Colonic mucosa (tissue), 4 donors: ENCODE measurements at regions not wholly inside any gene's neighbourhood (a gene's known extent, or its start where the extent isn't known, plus 50 kb on each side); places are given as distances from the start of the nearest gene placed in this dataset.

Source experiments
- DNase-seq: peaks from one replicate; pipeline ENCODE4 v3.0.0-alpha.2; 2020
- H3K27ac ChIP-seq: fragments of 200-600 bp; one replicate; pipeline ENCODE4 v1.8.0; 2021
- H3K27me3 ChIP-seq: fragments of 200-600 bp; one replicate; pipeline ENCODE4 v1.8.0; 2021
- H3K36me3 ChIP-seq: fragments of 200-600 bp; one replicate; pipeline ENCODE4 v1.8.0; 2021
- H3K4me1 ChIP-seq: fragments of 200-600 bp; one replicate; pipeline ENCODE4 v1.8.0; 2021; ENCODE audit warnings: mild to moderate bottlenecking
- H3K4me3 ChIP-seq: fragments of 200-600 bp; one replicate; pipeline ENCODE4 v1.8.0; 2021
- H3K9ac ChIP-seq, 2 donors: one replicate each; pipeline ENCODE4 v1.7.0; 2013; ENCODE audit warnings: control low read depth in 2 of 2, low read depth in 2 of 2, low read length in 2 of 2
- H3K9me3 ChIP-seq: fragments of 200-600 bp; one replicate; pipeline ENCODE4 v1.8.0; 2021
- CTCF ChIP-seq: fragments of 200-600 bp; IDR thresholded peaks from one replicate; pipeline ENCODE4 v1.8.0; 2022; ENCODE audit warnings: antibody characterized with exemption, mild to moderate bottlenecking
- intact Hi-C: fragments of 100-400 bp; cut with DNase I; formaldehyde crosslinking; loops from one replicate; pipeline ENCODE4 v1.14.1; 2022
- donor health status: healthy.
- donor health status: DM: no; HTN: no; CAD: no.
- donor health status: DM: no; HTN: no; CAD: no.

- no peak for DNase-seq
- Histone ChIP-seq H3K36me3 (no peaks in the 10 kb centered on the region), H3K4me1 (no peaks in the 10 kb centered on the region), H3K27ac (no peak overlapping the region), H3K27me3 (no peaks in the 10 kb centered on the region), H3K9ac (no peak overlapping the region), H3K4me3 (no peak overlapping the region), H3K9me3 (no peaks in the 10 kb centered on the region)
- intact Hi-C loops: no loop called here
- TF ChIP-seq CTCF: no peak
Measured at GRCh38 chr3:139216958-139217357, 126.9 kb upstream of the MRPS22 start.

DNA sequence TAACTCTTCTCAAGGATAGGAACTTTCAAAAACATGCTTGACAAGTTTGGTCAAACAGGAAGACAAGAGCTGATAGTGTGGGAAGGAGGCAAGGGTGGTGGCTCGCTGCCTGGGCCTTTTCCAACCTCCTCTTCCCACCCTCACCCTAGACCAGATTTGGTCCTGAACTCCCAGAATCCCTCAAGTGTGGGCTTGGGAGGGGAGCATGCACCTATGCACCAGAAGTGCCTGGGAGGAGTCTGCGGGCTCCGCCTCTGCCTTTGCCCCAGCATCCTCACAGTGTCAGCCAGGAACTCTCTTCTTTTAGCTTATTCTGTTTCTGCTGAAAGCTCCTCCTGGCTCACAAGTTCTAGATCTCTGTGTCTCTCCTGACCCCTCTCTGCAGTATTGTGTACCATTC lies 126.2 kb upstream of the MRPS22 start:
- no peak for TF ChIP-seq CTCF
- Histone ChIP-seq H3K36me3 (no peaks in the 10 kb centered on the region), H3K9ac (no peak overlapping the region), H3K4me3 (no peak overlapping the region), H3K4me1 (no peaks in the 10 kb centered on the region), H3K9me3 (no peaks in the 10 kb centered on the region), H3K27ac (no peak overlapping the region), H3K27me3 (no peaks in the 10 kb centered on the region)
- no peak for DNase-seq
- intact Hi-C loops: no loop called here

DNA sequence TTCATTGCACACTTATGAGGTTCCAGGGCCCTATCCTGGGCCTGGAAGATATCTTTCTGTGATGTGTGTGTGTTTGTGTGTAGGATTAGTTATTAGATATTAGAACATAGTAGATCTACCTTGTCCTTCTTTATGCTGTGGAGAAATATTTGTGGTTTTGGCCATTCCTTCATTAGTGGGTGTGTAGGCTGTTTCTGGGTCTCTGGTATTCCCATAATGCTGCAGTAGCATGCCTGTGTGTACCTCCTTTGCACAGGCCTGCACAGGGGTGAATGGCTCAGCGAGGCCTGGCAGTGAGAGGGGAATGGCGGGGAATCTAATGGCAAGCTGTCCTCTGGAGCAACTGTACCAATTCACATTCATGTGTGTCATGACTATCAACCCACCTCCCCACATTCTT lies 125.8 kb upstream of the MRPS22 start:
- no peaks in the 10 kb centered on the region for H3K27me3 ChIP-seq
- H3K9me3 ChIP-seq: no peaks in the 10 kb centered on the region
- DNase-seq: no peak
- no peak overlapping the region for H3K27ac ChIP-seq
- H3K4me3 ChIP-seq: no peak overlapping the region
- no peak for TF ChIP-seq CTCF
- H3K9ac ChIP-seq: no peak overlapping the region
- H3K36me3 ChIP-seq: no peaks in the 10 kb centered on the region
- intact Hi-C loops: no loop called here
- no peaks in the 10 kb centered on the region for H3K4me1 ChIP-seq

- no peak for DNase-seq
- no peaks in the 10 kb centered on the region for H3K4me1 ChIP-seq
- no peak overlapping the region for H3K4me3 ChIP-seq
- intact Hi-C loops: no loop called here
- H3K9me3 ChIP-seq: no peaks in the 10 kb centered on the region
- H3K9ac ChIP-seq: no peak overlapping the region
- no peaks in the 10 kb centered on the region for H3K27me3 ChIP-seq
- no peak for TF ChIP-seq CTCF
- no peak overlapping the region for H3K27ac ChIP-seq
- no peaks in the 10 kb centered on the region for H3K36me3 ChIP-seq
Measured at GRCh38 chr3:139219463-139219862, 124.4 kb upstream of the MRPS22 start.

GRCh38 chr3:139222100-139222657 lies 121.6 kb upstream of the MRPS22 start:
- H3K9ac ChIP-seq: no peak overlapping the region
- no peaks in the 10 kb centered on the region for H3K27me3 ChIP-seq
- intact Hi-C loops: no loop called here
- no peak for TF ChIP-seq CTCF
- no peaks in the 10 kb centered on the region for H3K36me3 ChIP-seq
- no peaks in the 10 kb centered on the region for H3K9me3 ChIP-seq
- H3K4me3 ChIP-seq: no peak overlapping the region
- no peak for DNase-seq
- no peaks in the 10 kb centered on the region for H3K4me1 ChIP-seq
- no peak overlapping the region for H3K27ac ChIP-seq

- no peaks in the 10 kb centered on the region for H3K27me3 ChIP-seq
- H3K36me3 ChIP-seq: no peaks in the 10 kb centered on the region
- no peak for DNase-seq
- intact Hi-C loops: no loop called here
- H3K9ac ChIP-seq: no peak overlapping the region
- TF ChIP-seq CTCF: no peak
- no peaks in the 10 kb centered on the region for H3K4me1 ChIP-seq
- H3K9me3 ChIP-seq: no peaks in the 10 kb centered on the region
- no peak overlapping the region for H3K4me3 ChIP-seq
- H3K27ac ChIP-seq: no peak overlapping the region
Measured at GRCh38 chr3:139225548-139225947, 118.3 kb upstream of the MRPS22 start.
